ENCODE measurements at regions not wholly inside any gene's neighbourhood (a gene's known extent, or its start where the extent isn't known, plus 50 kb on each side); places are given as distances from the start of the nearest gene placed in this dataset.

- no peaks in the 10 kb centered on the region for H3K79me1 ChIP-seq (ENCODE audit: insufficient read depth, low read depth, low read length, poor library complexity, severe bottlenecking)
Observed at GRCh38 chr9:120214332-120214731, 365.6 kb downstream of the CDK5RAP2 start.

More at GRCh38 chr9:120214332-120214731, 365.6 kb downstream of the CDK5RAP2 start:
- H2AK5ac ChIP-seq (ENCODE audit: insufficient read length, low read length), result no peak overlapping the region
- no peak overlapping the region for H3K14ac ChIP-seq (ENCODE audit: insufficient read depth, low read length)
- no peaks in the 10 kb centered on the region; a peak in 1 of 7 replicates for H3K36me3 Mint-ChIP-seq (ENCODE audit: insufficient read depth in 1 of 3, low read depth in 3 of 3)
- DNase-seq, result no peak
- no peak overlapping the region for H3K4ac ChIP-seq (ENCODE audit: low read depth, low read length)
- H3K27ac ChIP-seq (ENCODE audit: insufficient read length, low read depth, low read length), result no peak overlapping the region
- H3K4me1 ChIP-seq (ENCODE audit: insufficient read depth, low read length), result no peaks in the 10 kb centered on the region
- H3K27ac Mint-ChIP-seq, result no peak overlapping the region
- H2BK20ac ChIP-seq (ENCODE audit: low read depth, low read length, poor library complexity, severe bottlenecking), result no peak overlapping the region
- H4K8ac ChIP-seq (replicated peaks; ENCODE audit: insufficient read length, low read depth, low read length), result no peak overlapping the region
- no peak overlapping the region for H3K9ac ChIP-seq (ENCODE audit: extremely low read depth, insufficient read length, low read length)
- H4K91ac ChIP-seq (ENCODE audit: insufficient read length, low read depth, low read length), result no peak overlapping the region
- H4K5ac ChIP-seq (ENCODE audit: insufficient read length, low read depth, low read length), result no peak overlapping the region
- no peaks in the 10 kb centered on the region for H3K9me3 ChIP-seq (ENCODE audit: control insufficient read depth, low read depth, low read length)
- no peak overlapping the region for H2AFZ ChIP-seq (ENCODE audit: low read length)
- H2BK12ac ChIP-seq (ENCODE audit: insufficient read length, low read depth, low read length), result no peak overlapping the region
- peaks cover 3 to 5% of the 10 kb centered on the region in 2 experiments; a peak in 2 of 4 replicates for H3K4me1 Mint-ChIP-seq
- H3T11ph ChIP-seq (ENCODE audit: low read length), result no peak overlapping the region
- H2BK15ac ChIP-seq (ENCODE audit: low read depth, low read length), result no peak overlapping the region
- H3K4me3 Mint-ChIP-seq, result no peak overlapping the region
- no peak overlapping the region for H3K23ac ChIP-seq (ENCODE audit: insufficient read length, low read depth, low read length)
- peaks cover 4% of the 10 kb centered on the region for H3K27me3 Mint-ChIP-seq (ENCODE audit: low read depth)
- WGBS (ENCODE audit: extremely low coverage, insufficient read length, low lambda C conversion rate), result no CpG with 5 or more reads among the region's 11 CpGs
- TF ChIP-seq CTCF (conservative IDR thresholded peaks at IDR 0.05), result no peak
- no peak overlapping the region for H3K4me2 ChIP-seq (ENCODE audit: insufficient read depth, insufficient read length, low read length)
- no peaks in the 10 kb centered on the region for H3K27me3 ChIP-seq (ENCODE audit: insufficient read depth, low read length)
- H3K56ac ChIP-seq (ENCODE audit: insufficient read length, low read depth, low read length), result no peak overlapping the region
- no peak overlapping the region for H2BK120ac ChIP-seq (ENCODE audit: low read depth, low read length, poor library complexity, severe bottlenecking)
- no peak overlapping the region for H3K18ac ChIP-seq (ENCODE audit: insufficient read length, low read depth, low read length)
- no peaks in the 10 kb centered on the region for H3K23me2 ChIP-seq (ENCODE audit: insufficient read length, low read depth, low read length, poor library complexity, severe bottlenecking)
- no peaks in the 10 kb centered on the region for H3K9me3 Mint-ChIP-seq
- H4K20me1 ChIP-seq (ENCODE audit: control insufficient read depth, insufficient read depth, insufficient read length), result no peaks in the 10 kb centered on the region
- no peaks in the 10 kb centered on the region for H3K79me2 ChIP-seq (ENCODE audit: insufficient read depth, low read length)
- H2BK5ac ChIP-seq (ENCODE audit: insufficient read length, low read length), result no peak overlapping the region

All from H9 (cell line).